Activated CD4-positive, CD25-positive, alpha-beta regulatory T cell treated with anti-CD3 and anti-CD28 coated beads, Interleukin-2, amount 50 U/mL, for 72 hours (primary cell): ENCODE measurements at regions not wholly inside any gene's neighbourhood (a gene's known extent, or its start where the extent isn't known, plus 50 kb on each side); places are given as distances from the start of the nearest gene placed in this dataset.

ENCODE experiments used
- DNase-seq: peaks from one replicate; pipeline ENCODE4 v3.0.0; 2021

DNA sequence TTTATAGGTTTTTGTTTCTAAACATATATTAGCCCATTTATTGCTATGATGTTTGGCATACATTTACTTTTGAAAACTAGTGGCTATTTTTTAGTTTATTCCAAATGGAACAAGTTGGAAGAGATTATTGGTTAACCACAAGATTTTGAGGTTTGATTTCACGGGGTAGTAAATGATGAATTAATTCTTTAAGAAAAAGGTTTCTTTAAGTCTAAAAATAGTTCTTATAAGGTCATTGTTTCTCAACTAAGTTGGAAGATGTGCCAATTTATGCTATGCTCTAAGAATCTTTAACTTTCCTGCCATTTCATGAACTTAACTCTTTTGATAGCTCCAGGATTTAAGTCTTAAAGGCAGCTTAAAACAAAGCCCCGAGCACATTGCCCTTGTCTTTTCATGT lies 183.8 kb downstream of the LMO4 start:
- DNase-seq = no peak

DNA sequence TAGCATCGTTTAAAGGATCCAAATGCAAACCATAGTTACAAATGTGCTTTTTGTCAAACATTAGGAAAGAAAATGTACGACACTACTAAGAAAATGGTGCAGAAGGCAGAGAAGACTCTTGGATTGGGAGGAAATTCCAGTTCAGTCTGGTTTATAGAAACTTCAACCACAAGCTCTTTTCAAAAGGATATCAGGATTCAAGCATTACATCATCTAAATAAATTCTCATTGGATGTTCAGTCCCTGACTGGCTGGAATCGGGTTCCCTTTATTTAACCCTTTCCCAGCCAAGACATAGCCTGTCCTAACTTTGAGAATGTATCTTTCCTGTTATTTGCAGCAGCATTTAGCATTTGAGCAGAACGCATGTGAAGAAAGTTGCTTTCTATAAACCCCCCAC lies 184.6 kb downstream of the LMO4 start:
- no peak for DNase-seq

DNA sequence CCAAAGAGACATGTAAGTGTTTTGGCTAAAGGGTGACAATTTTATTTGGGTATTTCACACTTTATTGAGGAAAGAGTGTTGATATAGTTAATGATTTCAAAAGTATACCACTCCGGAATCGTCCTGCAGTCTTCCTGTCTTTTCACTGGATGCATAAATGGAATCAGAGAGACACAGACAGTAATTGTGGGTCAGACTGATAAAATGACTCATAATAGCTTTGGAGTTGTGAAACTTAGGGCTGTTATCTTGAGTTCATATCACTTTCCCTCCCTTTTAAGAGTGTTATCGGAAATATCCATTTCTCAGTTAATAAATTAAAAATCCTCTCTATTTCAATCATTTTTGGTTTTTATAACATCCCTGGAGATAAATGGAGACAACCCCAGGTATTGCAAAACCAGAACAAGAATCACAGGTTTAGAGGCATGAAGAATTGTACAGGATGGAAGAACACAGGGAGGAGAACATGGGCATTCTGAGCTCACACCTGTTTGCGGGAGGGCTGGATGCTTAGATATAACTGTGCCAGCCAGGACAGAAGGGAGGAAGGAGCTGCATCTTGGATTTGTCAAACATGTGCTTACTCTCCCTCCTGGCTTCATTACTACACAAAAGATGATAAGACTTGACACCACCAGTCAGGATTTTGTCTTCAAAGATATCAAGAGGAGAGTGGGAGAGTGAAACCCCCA lies 185.4 kb downstream of the LMO4 start:
- DNase-seq = no peak

DNA sequence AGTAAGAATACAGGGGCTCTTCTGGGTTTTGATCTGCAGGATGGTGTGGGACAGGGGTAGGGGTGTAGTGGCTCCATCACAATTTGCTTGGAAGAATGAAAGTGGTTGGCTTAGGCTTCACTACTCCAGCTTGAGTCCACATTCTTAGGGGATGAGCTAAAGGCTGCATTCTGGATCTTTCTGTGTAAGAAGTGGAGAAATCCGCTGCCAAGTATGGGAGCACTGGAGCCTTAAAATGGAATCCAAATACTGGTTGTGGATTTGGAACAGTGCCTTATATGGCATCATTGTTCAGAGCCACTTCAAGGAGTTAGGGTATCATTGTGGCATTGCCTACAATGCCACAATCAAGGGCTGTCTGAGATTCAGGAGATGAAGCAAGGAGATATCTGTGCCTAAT lies 187.1 kb downstream of the LMO4 start:
- DNase-seq = no peak

DNA sequence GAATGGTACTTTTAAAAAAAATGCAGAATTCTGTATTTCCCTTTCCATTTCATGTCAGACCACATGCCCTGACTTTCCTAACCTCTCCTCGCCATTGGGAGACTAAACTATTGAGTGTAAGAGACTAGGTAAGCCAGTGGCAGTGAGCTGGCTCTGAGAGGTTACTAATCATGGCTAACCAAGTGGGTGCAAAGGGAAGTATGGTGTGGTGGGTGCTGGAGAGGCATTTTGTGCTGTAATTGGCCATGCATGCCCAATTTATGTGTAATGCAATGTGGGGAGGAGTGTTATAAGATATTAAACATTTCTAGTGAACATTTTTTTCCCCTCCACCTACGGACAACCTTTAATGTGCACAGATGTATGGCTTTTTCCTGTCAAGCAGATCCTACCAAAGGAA lies 190.1 kb downstream of the LMO4 start:
- DNase-seq = no peak

DNA sequence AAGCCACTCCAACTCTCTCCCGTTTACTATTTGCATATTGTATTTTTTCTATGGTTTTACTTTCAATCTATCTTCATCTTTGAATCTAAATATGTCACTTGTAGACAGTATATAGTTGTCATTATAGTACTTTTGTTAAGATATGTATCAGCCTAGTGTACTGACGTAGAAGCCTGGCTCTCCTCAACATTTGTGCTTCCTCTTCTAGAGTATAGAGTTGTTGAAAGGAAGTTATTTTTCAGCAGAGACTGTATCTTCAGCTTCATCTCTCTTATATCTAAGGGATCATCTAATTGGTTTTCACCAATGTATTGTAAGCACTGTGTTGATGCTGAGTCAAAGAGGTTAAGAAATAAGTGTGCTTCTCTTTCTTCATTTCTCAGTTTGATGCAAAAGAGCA lies 192.8 kb downstream of the LMO4 start:
- no peak for DNase-seq

DNA sequence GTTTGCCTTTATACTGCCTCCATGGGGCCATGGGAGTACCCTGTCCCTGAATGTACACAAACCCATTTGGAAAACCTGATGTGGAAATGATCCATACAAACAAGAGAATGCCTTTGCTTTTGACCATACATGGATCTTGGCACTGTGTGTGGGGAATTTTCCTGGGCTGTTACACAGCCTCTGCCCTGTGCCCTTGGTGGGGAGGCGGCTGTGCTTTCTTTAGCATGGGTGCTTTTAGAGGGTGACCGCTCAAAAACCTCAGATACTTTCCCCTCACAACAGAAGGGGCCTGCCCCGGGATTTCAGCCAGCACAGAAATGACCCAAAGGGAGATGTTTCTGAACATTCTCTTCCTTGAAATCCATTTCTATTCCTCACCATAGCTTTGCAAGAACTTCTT lies 194.8 kb downstream of the LMO4 start:
- no peak for DNase-seq

DNA sequence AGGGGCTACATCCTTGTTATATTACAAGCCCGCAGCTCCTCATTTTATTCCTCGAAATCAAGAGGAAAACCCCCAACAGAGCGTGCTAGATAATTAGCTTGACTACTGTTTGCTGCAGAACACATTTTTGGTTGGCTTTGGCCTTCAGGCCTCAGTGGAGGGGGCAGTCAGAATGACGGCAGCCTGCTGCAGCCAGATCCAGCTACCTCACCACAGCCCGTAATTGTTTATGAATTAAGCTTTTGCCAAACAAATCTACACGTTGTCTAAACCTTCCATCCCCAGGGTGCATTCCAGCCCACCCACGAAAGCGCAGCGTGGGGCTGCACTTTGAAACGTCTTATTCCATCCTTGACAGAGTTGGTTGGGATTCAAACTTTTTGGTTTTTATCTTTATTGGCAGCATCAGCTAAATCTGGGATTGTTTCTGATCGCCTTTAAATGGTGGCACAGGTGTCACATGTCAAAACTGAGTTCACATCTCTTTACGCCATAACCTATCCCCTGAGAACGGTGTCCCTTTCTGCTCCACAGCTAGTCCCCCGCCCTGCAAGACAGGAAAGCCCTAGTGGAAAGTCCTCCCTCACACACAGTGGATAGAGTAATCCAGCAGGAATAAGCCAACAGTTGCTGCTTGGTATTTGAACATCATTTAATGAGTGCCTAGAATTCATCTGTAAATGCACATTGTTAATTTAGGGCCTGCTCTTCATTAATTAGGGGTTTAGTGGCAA lies 195.5 kb downstream of the LMO4 start:
- DNase-seq = no peak

DNA sequence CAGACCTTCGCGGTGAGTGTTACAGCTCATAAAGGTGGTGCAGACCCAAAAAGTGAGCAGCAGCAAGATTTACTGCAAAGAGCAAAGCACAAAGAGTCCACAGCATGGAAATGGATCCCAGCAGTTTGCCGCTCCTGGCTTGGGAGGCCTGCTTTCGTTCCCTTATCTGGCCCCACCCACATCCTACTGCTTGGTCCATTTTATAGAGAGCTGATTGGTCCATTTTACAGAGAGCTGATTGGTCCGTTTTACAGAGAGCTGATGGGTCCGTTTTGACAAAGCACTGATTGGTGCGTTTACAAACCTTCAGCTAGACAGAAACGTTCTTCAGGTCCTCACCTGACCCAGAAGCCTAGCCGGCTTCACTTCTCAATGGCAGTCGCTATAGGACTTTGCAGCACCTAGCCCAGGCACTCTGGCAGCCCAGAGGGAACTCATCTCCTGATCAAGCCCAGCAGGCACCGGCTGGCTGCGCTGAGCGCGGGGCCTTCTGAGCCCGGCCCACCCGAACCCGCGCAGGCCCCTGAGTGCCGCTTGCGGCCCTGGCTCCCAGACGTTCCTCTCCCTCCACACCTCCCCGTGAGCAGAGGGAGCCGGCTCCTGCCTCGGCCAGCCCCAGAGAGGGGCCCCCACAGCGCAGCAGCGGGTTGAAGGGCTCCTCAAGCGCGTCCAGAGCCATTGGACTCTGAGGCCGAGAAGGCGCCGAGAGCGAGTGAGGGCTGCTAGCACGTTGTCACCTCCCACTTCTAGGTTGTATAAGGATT lies 200.3 kb downstream of the LMO4 start:
- DNase-seq = no peak

DNA sequence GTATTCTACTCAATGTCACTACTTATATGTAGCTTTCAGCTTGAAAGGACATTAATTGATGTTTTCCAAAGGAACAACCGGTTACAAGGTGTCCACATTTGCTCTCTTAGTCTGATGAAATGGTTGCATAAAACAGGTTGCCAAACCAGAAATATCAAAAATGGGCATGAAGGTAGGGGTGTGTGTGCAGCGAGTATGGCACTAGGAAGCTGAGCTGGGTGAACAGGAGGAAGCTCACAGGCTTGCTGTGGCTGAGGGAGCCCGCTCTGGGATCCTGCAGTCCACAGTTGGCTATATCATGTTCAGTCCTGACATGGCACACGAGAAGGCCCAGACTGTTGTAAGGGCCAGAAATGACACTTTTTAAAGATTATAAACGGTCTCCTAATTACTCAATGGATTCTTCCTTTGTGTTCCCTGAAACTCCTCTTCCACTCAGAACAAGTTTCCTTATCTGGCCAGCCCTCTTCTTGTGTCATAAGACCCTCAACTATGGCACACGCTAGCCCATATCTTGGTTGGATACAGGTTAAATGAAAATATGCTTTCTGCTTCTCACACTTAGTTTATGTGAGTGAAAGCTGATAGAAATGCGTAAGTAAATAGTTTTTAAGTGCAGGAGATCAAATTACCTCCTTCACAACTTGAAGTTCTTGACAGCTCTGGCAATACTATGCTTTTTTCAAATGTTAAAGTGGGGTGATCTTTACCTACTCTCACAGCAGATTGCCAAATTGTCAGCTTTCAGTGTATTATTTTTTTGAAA lies 201.5 kb downstream of the LMO4 start:
- no peak for DNase-seq

DNA sequence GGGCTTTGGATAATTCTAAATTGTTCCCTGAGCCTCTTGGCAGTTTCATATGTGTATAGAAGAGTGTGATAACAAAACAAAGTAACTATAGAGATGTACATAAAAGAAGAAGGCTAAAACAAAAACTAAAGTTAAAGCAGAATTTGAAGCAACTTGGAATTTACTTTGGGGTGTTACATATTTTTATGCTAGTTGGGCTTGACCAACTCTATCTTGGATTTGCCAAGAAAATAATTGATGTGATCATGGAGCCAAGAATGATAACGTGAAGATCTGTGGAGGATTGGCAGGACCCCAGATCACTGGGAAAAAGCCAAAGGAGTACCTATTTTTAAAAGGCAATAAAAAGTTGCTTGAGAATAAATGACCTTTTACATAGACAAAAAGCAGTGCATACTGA lies 206.9 kb downstream of the LMO4 start:
- no peak for DNase-seq

DNA sequence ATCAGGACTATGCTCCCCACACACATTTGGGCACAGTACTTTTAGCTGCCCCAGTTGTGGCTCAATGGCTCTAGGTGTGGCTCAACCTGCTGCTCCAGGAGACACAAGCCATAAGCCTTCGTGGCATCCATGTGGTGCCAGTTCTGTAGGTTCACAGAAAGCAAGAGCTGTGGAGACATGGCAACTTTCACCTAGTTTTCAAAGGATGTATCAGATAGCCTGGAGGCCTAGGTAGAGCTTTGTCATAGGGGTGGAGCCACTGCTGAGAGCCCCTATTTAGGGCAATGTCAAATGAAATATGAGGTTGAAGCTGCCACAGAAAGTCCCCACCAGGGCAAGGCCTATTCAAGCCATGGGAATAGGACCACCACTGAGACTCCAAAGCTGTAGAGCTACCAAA lies 210.5 kb downstream of the LMO4 start:
- DNase-seq = no peak

DNA sequence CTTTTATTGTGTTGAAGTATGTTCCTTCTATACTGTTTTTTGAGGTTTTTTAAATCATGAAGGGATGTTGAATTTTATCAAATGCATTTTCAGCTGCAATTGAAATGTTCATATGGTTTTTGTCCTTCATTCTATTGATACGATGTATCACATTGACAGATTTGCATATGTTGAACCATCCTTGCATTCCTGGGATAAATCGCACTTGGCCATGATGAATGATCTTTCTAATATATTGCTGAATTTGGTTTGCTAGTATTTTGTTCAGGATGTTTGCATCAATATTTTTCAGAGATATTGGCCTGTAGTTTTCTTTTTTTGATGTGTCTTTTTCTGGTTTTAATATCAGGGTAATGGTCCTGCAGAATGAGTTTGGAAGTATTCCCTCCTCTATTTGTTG lies 214.0 kb downstream of the LMO4 start:
- DNase-seq = no peak

DNA sequence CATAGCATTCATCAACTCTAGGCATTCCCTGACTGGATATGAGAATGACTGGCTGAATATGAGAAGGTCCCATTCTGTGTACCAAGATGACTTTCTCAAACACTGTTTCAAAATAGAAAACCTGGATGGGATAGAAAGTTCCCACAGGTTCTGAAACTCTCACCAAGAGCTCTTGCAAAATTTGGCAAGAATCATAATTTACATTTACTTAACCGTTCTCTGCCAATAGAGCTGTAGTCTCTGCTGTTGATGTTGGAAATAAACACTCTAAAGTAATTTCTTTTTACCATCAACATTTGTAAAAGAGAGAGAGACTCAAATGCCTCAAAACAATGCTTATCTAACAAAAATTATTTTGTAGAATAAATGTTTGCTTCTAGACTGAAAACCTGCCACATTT lies 221.1 kb downstream of the LMO4 start:
- no peak for DNase-seq

DNA sequence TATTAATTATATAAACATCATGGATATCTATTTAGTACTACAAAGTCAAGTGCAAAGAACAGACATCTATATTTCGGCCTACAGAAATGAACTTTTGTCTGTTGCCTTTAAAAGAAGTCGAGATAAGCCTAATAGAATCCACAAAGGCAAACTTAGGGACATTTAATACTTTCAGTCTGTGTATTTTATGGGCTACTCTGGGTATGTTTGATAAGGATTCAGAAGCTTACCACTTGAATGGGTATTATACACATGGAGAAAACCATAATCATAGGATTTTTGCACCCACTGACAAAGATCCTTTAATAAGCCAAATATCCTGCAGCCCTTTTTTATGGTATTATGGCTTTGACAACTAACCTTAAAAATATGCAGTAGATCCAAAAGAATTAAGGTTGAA lies 224.8 kb downstream of the LMO4 start:
- no peak for DNase-seq

DNA sequence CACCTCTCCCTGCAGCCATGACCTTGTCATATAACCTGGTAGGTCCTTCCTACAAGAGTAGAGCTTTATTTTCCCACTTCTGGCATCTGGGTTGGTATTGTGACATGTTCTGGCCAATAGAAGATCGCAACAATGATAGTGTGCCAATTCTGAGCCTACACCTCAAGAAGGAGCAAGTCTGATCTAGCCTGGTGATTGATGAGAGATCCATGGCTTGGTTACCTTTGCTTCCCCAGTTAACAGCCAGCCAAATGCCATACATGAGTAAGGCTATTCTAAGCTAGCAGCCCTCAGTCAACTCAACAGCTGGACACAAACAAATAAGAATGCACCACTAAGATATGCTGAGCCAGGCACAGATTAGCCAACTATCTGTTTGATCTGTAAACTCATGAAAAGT lies 226.7 kb downstream of the LMO4 start:
- DNase-seq = no peak

DNA sequence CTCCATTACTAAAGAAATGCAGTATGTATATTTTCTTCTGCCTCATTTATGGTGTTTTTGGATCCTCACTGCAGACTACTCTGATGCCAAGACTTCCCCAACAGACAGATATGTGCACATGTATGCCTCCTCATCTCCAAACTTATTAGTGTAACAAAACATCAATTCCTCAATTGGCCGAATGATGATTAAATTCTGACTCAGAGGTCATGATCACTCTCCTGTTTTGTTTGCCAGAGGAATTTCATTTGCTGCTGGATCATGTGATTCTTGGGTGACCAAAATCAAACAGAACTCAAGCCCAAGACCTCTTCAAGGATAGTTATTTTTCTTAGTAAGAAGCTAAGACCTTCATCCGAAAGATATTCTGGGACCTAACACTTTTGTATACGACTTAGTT lies 227.6 kb downstream of the LMO4 start:
- no peak for DNase-seq

DNA sequence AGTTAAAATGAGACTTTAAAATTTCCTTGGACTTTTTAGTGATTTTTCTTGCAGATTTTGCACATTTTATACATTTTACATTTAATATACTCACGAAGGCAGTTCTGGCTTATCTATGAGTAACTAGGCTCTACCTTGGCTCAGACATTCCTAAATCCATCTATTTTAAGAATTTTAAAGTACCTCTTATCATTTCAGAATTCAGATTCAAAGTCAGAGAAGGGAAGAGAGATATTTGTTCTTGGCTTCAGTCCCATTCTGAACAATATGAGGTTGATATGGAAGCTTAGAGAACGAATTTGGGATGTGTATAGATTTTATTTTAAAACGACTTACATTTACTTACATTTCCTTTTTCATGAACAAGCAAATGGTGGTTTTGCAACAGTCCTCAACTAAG lies 230.2 kb downstream of the LMO4 start:
- DNase-seq = no peak

DNA sequence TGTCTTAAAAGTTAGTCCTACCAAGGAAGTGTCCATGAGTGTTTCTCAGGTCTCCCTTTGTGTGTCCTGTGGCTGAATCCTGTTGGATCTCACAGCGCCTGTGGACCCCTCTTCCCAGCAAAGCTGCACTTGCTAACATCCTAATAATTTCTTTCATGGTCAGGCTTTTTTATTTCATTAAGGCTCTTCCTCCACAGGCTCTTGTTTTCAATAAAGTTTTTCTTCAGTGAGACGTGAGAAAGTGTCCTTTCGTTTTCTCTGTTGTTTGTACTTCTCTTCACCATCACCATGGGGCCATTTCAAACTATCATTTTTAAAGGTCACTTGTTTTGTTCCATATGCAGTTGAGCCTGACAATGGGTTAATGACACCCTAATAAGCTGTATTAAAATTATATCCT lies 231.5 kb downstream of the LMO4 start:
- no peak for DNase-seq

DNA sequence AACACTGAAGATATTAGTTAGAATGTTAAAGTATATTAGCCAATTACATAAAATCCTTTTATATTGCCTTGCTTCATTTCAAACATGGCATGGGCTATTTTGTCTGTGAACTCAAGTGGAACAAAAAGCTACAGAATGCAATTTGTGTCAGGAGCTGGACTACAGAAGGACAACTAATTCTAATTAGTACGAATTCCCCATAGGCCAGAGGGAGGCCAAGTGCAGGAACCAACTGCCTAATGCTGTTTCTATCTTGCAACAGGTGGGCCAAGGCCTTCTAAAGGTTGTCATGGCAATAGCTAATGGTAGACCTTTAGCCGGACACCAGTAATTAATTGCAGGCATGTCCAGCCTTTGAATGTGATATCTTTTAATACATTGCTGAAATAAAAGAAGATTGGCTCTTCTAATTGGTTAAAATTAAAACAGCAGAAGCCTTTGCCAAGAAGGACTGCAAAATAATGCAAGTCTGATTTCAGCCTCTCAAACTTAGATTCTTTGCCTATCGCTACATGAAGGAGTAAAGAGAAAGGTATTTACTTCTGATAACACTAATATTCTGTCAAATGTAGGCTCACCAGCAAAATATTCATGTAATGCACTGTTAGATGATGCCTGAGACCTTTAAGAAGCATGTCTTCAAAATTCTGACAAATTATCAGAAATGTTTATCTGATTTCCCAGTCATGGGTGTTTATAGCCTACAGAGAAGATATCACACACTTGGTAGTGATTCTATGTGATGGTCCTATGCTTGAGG lies 232.1 kb downstream of the LMO4 start:
- DNase-seq = no peak

DNA sequence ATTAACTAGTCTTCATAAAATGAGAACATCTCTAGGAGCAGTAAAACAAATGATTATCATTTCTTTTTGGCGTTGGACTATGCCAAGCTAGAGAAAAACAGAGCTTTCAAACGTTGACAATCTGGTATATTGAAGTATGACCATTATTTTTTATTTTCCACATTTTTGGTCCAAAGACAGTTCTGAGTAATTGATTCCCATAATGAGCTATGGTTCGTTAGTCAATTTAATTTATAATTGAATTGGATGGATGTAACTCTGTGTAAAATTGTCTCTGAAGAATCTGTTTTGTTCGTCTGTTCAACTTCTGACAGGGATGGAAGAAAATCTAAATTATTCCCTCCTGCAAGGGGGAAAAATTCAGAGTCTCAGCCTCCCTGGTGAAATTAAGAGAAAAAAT lies 234.5 kb downstream of the LMO4 start:
- DNase-seq = no peak

DNA sequence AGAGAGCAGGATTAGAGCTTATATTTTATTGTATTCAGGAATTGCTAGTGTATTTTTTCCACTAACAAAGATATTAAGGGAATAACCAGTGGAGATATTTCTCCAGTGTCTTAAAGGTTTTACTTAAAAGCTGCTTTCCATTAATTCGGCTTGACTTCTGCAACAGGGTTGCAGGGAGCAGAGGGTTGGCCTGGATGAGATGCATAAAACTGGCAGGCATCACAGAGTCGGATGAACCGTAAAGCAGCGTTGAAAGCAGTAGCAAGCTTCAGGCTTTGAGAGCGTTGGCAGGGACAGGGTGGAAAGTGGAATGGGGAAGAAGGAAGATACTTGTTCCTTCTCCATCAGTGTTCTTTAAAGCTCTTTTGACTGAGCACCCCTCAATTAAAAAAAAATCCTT lies 237.2 kb downstream of the LMO4 start:
- no peak for DNase-seq

DNA sequence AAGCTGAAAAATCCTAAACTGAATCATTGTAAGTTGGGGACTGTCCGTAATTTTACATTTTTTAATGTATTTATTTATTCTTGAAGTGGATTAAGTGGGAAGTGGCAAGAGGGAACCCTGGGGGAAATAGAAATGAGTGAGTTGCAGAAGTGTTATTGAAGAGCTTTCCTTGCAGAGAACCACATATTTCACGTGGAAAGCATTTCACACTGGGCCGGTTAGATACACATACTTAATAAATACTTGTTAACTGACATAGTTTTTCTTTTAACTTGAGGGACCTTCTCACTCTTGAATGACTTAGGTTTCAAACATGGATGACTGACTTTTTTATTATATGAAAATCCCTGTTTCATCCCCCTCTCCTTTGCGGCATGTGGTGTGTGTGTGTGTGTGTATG lies 239.3 kb downstream of the LMO4 start:
- DNase-seq = no peak
